A549 (cell line): ENCODE measurements at regions not wholly inside any gene's neighbourhood (a gene's known extent, or its start where the extent isn't known, plus 50 kb on each side); places are given as distances from the start of the nearest gene placed in this dataset.

Experiments
- BHLHE40 ChIP-seq: IDR thresholded peaks from 2 replicates; pipeline ENCODE4 v1.6.1; 2012; ENCODE audit warnings: low read depth, low read length, inconsistent platforms
- CEBPB ChIP-seq, 2 experiments: fragments of >200 bp in 1 of 2; sonication (Bioruptor Twin) in 1 of 2; formaldehyde crosslinking in 1 of 2; IDR thresholded peaks; 2 replicates each; pipeline ENCODE4 v1.6.1; 2012 to 2016
- CHD2 ChIP-seq: fragments of 150-350 bp; IDR thresholded peaks from 2 replicates; pipeline ENCODE4 v1.6.1; 2014; ENCODE audit warnings: low read length; ENCODE audit not compliant: partially characterized antibody
- CTCF ChIP-seq: fragments of >200 bp; sonication (Bioruptor Twin); formaldehyde crosslinking; IDR thresholded peaks from 3 replicates; pipeline ENCODE4 v1.5.1; 2016
- ESRRA ChIP-seq: fragments of 150-350 bp; IDR thresholded peaks from 2 replicates; pipeline ENCODE4 v1.6.1; 2014; ENCODE audit warnings: mild to moderate bottlenecking, low read length, borderline replicate concordance
- HMGXB4 ChIP-seq: fragments of 250-450 bp; sonication (Bioruptor Pico); IDR thresholded peaks from 2 replicates; pipeline ENCODE4 v1.5.0; 2021; ENCODE audit warnings: mild to moderate bottlenecking, moderate library complexity, borderline replicate concordance
- JUNB ChIP-seq: fragments of >200 bp; sonication (Bioruptor Twin); formaldehyde crosslinking; IDR thresholded peaks from 2 replicates; pipeline ENCODE4 v1.6.1; 2016
- NR3C1 ChIP-seq: fragments of >200 bp; sonication (Bioruptor Twin); formaldehyde crosslinking; IDR thresholded peaks from 3 replicates; pipeline ENCODE4 v1.6.1; 2017
- POLR2A ChIP-seq: IDR thresholded peaks from 2 replicates; pipeline ENCODE4 v1.6.1; 2012; ENCODE audit warnings: mild to moderate bottlenecking, low read length
- POLR2AphosphoS2 ChIP-seq: conservative IDR thresholded peaks from 2 replicates; pipeline ENCODE4 v1.6.1; 2012; ENCODE audit warnings: low read length, improper control_type of control experiment, inconsistent platforms
- RAD21 ChIP-seq, 2 experiments: fragments of >200 bp in 1 of 2; sonication (Bioruptor Twin) in 1 of 2; formaldehyde crosslinking in 1 of 2; IDR thresholded peaks in 1 of 2; conservative IDR thresholded peaks in 1 of 2; 2 replicates in 1 of 2; 3 replicates in 1 of 2; pipeline ENCODE4 v1.6.1; 2012 to 2018; ENCODE audit warnings: inconsistent platforms in 1 of 2
- REST ChIP-seq: fragments of 200-600 bp; sonication (generic); IDR thresholded peaks from 2 replicates; pipeline ENCODE4 v1.6.1; 2016; ENCODE audit warnings: antibody characterized with exemption, mild to moderate bottlenecking, moderate library complexity
- RFX5 ChIP-seq: fragments of 450-650 bp; IDR thresholded peaks from 2 replicates; pipeline ENCODE4 v1.7.1; 2014; ENCODE audit warnings: antibody characterized with exemption, mild to moderate bottlenecking, moderate library complexity

GRCh38 chr10:25692761-25693160 lies 241.3 kb upstream of the MYO3A start:
- no peak for TF ChIP-seq CTCF
- TF ChIP-seq CEBPB (IDR thresholded peaks at IDR 0.05), result no peak
- no peak for TF ChIP-seq HMGXB4 (CRISPR knock-in tag)
- no peak for TF ChIP-seq JUNB
- TF ChIP-seq REST, result no peak
- no peak for TF ChIP-seq RFX5
- no peak for TF ChIP-seq POLR2AphosphoS2
- TF ChIP-seq ESRRA, result no peak
- TF ChIP-seq RAD21 (conservative IDR thresholded peaks at IDR 0.05 in 1 of 2, IDR thresholded peaks at IDR 0.05 in 1 of 2), result no peak
- no peak for TF ChIP-seq NR3C1
- TF ChIP-seq POLR2A, result no peak
- no peak for TF ChIP-seq BHLHE40
- TF ChIP-seq CHD2, result no peak
